Neural progenitor cell (in vitro differentiated cells): ENCODE measurements at regions not wholly inside any gene's neighbourhood (a gene's known extent, or its start where the extent isn't known, plus 50 kb on each side); places are given as distances from the start of the nearest gene placed in this dataset.

Experiments used
- CTCF ChIP-seq: fragments of 200-600 bp; sonication (generic); IDR thresholded peaks from 2 replicates; pipeline ENCODE4 v1.5.1; 2017; ENCODE audit warnings: antibody characterized with exemption, mild to moderate bottlenecking
- EZH2 ChIP-seq: fragments of 200-600 bp; sonication (generic); IDR thresholded peaks from 2 replicates; pipeline ENCODE4 v1.6.1; 2017; ENCODE audit warnings: antibody characterized with exemption, mild to moderate bottlenecking, moderate library complexity

GRCh38 chr2:228624733-228625132, 443.2 kb upstream of the SPHKAP start:
- TF ChIP-seq CTCF: no peak
- TF ChIP-seq EZH2: no peak
